Colon (tissue), 2 donors: ENCODE measurements at regions not wholly inside any gene's neighbourhood (a gene's known extent, or its start where the extent isn't known, plus 50 kb on each side); places are given as distances from the start of the nearest gene placed in this dataset.
"Not testable (repeated sequence)": the region's sequence is repeated elsewhere in the genome, so short reads cannot be mapped to it uniquely, and the experiment has no call there.

Experiments used
- FAIRE-seq: peaks from 2 replicates; lab custom pipeline; 2012; peaks lifted over from hg19 to GRCh38; lab: Jason Lieb, UNC
- donor health status: control.
- donor health status: control.

- FAIRE-seq, result no peak
These were observed 142.2 kb upstream of the MRPS22 start for GRCh38 chr3:139201446-139202225.

- FAIRE-seq, result no peak
These were observed 141.4 kb upstream of the MRPS22 start for GRCh38 chr3:139202226-139202958.

- no peak for FAIRE-seq
These were observed 140.9 kb upstream of the MRPS22 start for GRCh38 chr3:139202959-139203349.

GRCh38 chr3:139203752-139204151, 140.1 kb upstream of the MRPS22 start:
- no peak for FAIRE-seq

- no peak for FAIRE-seq
These were observed 139.1 kb upstream of the MRPS22 start for GRCh38 chr3:139204728-139205127.

- FAIRE-seq, result no peak
These were observed 129.9 kb upstream of the MRPS22 start for GRCh38 chr3:139213936-139214335.

GRCh38 chr3:139216958-139217357, 126.9 kb upstream of the MRPS22 start:
- FAIRE-seq, result no peak

- no peak for FAIRE-seq
These were observed 126.2 kb upstream of the MRPS22 start for GRCh38 chr3:139217633-139218032.

GRCh38 chr3:139218046-139218445, 125.8 kb upstream of the MRPS22 start:
- FAIRE-seq, result no peak

GRCh38 chr3:139219463-139219862, 124.4 kb upstream of the MRPS22 start:
- no peak for FAIRE-seq

GRCh38 chr3:139222100-139222657, 121.6 kb upstream of the MRPS22 start:
- FAIRE-seq, result no peak

- FAIRE-seq, result no peak
These were observed 118.3 kb upstream of the MRPS22 start for GRCh38 chr3:139225548-139225947.

GRCh38 chr3:139226731-139227130, 117.1 kb upstream of the MRPS22 start:
- no peak for FAIRE-seq

GRCh38 chr3:139227165-139227564, 116.7 kb upstream of the MRPS22 start:
- FAIRE-seq, result no peak

GRCh38 chr3:139227827-139228226, 116.0 kb upstream of the MRPS22 start:
- no peak for FAIRE-seq

GRCh38 chr3:139230391-139230790, 113.4 kb upstream of the MRPS22 start:
- no peak for FAIRE-seq

GRCh38 chr3:139231555-139232281, 112.1 kb upstream of the MRPS22 start:
- FAIRE-seq, result no peak

GRCh38 chr3:139232341-139232740, 111.5 kb upstream of the MRPS22 start:
- not testable (repeated sequence) for FAIRE-seq

GRCh38 chr3:139234491-139234890, 109.3 kb upstream of the MRPS22 start:
- FAIRE-seq, result no peak

GRCh38 chr3:139235192-139235591, 108.6 kb upstream of the MRPS22 start:
- no peak for FAIRE-seq

- no peak for FAIRE-seq
These were observed 107.5 kb upstream of the MRPS22 start for GRCh38 chr3:139236336-139236735.

GRCh38 chr3:139238281-139239030, 105.4 kb upstream of the MRPS22 start:
- FAIRE-seq, result no peak
